Renal cortical epithelial cell (primary cell): ENCODE measurements at regions not wholly inside any gene's neighbourhood (a gene's known extent, or its start where the extent isn't known, plus 50 kb on each side); places are given as distances from the start of the nearest gene placed in this dataset.

Experiments used
- DNase-seq: peaks from one replicate; pipeline ENCODE4 v3.0.0-alpha.2; 2011; ENCODE audit warnings: low read depth

DNA sequence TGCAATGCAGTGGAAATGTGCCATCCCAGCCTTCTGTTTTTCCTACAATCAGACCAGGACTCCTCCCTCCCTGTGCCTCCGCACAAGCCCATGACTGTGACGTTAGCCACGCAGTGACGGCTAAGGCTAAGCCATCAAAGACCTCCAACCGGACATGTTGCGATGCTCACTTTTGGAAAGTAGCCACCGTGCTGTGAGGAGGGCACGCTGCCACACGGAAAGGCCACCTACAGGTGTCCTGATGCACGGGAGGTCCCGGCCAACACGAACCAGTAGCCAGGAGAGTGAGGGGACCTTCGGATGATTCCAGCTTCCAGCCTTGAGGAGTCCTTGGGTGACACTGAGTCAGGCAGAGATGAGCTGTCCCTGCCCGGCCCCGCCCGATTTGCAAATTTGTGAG lies 53.9 kb downstream of the FOXL1 start:
- DNase-seq: no peak

DNA sequence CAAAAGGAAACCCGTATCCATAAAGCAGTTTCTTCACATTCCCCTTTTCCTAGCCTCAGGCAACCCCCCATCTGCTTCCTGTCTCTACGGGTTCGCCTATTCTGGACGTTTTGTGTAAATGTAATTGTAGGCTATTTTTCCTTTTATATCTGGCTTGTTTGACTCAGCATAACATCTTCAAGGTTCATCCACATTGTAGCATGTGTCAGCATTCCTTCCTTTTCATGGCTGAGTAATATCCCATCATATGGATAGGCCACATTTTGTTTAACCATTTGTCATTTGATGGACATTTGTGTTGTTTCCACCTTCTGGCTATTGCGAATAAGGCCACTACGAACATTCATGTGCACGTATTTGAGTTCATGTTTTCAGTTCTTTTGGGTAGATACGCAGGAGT lies 54.6 kb downstream of the FOXL1 start:
- no peak for DNase-seq

DNA sequence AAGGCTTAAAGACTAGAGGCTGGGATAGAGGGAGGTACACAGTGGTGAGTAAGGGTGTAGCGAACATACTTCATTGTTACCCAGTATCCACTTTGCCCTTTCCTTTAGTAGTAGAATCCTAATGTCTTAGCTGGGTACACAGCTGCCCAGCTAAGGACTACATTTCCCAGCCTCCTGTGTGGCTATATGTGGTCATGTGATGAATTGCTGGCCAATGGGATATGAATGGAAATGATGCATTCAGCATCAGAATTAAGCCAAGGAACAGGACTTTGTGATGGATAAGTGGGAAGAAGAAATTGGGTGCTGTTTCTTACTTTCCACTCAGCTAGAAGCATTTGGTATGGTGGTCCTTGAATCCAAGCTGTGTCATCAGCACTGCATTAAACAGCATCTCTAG lies 55.9 kb downstream of the FOXL1 start:
- no peak for DNase-seq

DNA sequence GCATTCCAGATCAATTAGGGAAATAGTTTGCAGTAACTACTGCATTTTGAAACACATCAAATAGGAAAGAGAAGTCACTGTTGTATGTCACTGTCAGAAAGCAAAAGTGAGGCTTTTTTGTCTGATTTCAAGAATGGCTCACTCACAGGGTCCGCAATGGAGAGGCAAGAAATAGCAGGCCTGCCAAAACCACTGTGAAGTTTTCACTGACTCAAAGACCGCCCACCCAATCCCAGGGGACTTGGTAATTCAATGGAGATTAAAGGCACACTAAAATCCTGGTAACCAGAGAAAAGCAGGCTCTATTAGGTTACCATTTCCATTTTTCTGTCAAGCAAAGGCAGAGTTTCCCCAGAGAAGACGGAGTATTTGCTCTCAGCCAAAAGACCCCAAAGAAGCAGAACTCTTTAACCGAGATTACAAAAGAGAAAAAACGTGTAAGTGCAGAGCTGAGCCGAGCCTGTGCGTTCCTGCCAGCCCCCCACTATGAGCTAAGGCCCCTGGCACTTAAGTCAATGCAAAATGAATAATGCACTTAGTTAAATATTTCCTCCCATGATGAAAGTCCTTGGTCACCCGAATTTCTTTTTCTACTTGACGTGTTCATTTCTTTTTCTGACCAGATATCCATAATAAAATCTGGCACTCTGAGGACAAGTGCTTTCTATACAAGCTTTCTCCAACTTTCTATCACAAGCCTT lies 57.0 kb downstream of the FOXL1 start:
- DNase-seq: no peak

- DNase-seq: no peak
Observed at GRCh38 chr16:86635926-86636325, 57.6 kb downstream of the FOXL1 start.

DNA sequence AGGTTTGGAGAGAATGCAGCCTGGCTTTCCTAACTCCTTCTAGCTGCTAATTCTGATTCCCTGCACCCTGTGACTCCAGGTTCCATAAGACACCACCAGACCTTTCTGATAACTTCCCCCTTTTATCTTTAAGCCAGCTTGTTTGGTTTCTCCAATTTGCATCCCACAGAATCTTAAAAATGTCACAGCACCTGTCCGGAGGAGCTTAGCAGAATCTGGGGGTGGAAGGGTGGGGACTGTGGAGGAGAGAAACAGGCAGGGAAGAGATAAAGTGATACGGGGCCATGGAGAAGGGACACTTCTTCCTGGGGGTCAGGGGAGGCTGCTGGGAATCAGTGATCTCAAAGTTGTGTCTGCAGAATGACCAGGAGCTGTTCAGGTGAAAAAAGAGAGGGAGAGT lies 59.4 kb downstream of the FOXL1 start:
- no peak for DNase-seq

DNA sequence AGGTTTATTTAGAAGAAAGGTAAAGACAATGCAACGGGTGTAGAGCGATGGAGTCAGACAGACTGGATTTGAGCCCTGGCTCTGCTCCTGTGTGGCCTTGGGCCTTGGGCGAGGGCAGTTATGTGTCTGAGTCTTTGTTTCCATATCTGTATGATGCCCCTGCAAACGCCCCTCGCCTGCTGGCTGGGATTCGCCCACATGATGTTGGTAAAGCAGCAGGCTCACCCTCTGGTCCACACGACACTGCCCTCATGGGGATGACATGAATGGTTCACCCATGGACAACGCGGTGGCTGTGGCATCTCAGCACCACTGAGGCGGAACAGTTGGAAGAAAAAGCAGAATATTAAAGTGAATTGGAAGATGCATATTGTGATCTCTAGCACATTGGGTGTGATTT lies 60.3 kb downstream of the FOXL1 start:
- no peak for DNase-seq

- no peak for DNase-seq
Observed at GRCh38 chr16:86639354-86639753, 61.0 kb downstream of the FOXL1 start.

- no peak for DNase-seq
Observed at GRCh38 chr16:86640265-86640843, 62.0 kb downstream of the FOXL1 start.

- DNase-seq: no peak
Observed at GRCh38 chr16:86642087-86642486, 63.7 kb downstream of the FOXL1 start.

DNA sequence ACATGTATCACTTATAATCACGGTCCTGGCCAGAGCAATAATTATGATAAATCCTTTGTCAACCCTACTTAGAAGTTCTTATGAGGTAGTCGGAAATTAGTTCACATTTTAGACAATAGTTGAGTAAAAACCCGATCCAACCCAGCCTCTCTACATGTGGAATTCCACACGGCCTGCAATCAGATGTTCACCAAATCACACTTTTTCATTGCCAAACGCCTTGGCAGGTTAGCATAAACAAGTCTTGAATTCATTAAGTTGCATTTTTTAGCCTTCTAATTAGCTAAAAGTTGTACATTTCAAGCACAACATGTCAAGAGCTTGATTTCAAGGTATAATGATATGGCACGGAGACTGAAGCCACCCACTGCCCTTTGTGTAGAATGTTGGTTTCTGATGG lies 65.3 kb downstream of the FOXL1 start:
- no peak for DNase-seq

DNA sequence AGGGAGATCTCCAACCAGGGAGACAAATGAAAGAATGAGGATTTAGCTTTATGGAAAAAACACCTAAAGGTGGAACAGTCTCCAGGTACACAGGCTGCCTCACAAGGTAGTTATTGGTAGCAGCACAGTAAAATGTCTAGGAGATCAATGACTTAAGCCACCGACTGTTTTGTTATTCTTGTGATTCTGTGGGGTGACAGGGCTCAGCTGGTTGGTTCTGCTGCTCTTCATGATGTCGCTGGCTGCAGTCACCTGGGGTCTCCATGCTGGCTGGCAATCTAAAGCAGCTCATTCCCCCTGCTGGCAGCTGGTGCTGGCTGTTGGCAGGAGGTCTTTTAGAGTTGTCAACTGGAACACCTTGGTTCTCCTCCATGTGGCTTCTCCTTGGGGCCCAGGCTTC lies 69.2 kb downstream of the FOXL1 start:
- DNase-seq: no peak

- DNase-seq: no peak
Observed at GRCh38 chr16:86649875-86650274, 71.5 kb downstream of the FOXL1 start.

DNA sequence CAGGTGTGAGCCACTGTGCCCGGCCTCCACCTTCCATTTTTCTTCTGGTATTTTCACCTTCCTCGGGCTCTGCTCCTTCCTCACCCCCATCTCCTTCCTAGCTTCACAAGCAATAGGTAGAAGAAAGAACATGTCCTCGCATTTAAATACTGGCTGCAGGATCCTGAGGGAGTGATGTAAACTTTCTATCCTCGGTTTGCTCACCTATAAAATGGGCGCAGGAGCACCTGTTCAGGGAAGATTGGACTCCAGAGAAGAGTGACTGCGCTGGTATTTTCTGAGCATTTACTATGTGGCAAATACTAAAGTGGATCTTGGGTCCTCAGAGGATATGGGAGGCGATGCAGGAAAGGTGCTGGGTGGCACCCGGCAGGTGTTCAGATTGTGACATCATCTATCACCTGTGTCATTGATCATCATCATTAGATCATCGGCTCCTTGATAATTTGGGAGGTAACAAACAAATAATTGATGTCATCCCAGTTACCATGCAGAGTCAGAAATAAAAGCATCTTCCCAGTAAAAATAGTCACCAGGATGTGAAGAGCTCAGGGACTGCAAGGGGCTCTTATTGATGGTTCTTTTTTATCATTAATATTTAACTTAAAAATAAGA lies 72.8 kb downstream of the FOXL1 start:
- no peak for DNase-seq

GRCh38 chr16:86651823-86652222 lies 73.5 kb downstream of the FOXL1 start:
- no peak for DNase-seq

- no peak for DNase-seq
Observed at GRCh38 chr16:86653285-86654006, 75.1 kb downstream of the FOXL1 start.

DNA sequence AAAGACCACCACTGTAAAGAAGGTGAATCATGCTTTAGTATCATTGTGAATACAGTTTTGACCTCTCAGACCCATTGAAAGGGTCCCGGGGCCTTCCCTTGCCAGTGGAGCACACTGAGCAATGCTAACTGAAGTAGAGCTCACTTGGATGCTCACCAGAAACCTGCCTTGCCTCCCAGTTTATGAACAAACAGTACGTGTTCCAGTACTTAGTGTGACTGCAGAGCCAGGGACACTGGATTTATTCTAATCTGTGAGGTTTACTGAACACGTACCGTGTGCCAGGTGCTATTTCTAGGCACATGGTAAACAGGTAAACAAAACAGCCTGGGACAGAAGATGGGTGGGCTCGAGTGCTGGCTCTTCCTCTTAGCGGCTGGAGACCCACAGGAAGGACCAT lies 79.6 kb downstream of the FOXL1 start:
- DNase-seq: no peak

DNA sequence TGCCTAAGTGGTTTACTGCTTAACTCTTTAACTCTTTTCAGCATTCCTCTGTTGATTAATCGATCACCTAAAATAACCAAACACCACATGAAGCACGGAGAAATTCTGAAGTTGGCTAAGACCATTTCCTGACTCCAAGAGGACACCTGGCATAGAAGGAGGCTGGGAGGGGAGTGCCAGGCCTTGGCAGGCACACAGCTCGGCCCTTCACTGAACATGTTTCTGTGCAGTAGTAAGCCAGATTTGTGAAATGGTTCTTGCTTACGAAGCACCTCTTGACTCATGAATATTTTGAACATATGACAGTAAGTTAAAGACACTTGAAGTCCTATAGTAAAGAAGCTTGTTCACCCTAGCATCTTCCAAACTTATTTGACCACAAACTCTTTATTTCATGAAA lies 82.3 kb downstream of the FOXL1 start:
- DNase-seq: no peak

DNA sequence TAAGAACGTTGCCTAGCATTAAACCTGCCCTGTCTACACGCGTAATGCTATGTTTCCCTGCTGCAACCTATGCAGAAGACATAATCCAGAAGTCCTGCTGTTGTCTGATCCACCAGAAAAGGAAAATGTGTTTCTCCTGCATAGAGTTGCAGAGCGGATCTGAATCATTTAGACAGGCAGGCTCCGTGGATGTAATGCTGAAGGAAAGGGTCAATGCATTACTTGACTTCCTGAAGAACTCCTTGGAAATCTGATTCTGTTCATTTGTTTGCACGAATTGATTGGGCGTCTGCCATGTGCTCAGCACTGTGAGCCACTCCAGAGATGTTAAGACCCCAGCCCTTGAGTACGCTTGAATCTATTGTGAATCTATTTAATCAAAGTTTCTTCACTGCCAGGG lies 83.4 kb downstream of the FOXL1 start:
- no peak for DNase-seq

- DNase-seq: no peak
Observed at GRCh38 chr16:86662195-86662594, 83.8 kb downstream of the FOXL1 start.

- DNase-seq: no peak
Observed at GRCh38 chr16:86662740-86663139, 84.4 kb downstream of the FOXL1 start.

- DNase-seq: peak; percentile 41
Observed at GRCh38 chr16:86663685-86664521, 85.6 kb downstream of the FOXL1 start.
